ENCODE measurements at regions not wholly inside any gene's neighbourhood (a gene's known extent, or its start where the extent isn't known, plus 50 kb on each side); places are given as distances from the start of the nearest gene placed in this dataset.

DNA sequence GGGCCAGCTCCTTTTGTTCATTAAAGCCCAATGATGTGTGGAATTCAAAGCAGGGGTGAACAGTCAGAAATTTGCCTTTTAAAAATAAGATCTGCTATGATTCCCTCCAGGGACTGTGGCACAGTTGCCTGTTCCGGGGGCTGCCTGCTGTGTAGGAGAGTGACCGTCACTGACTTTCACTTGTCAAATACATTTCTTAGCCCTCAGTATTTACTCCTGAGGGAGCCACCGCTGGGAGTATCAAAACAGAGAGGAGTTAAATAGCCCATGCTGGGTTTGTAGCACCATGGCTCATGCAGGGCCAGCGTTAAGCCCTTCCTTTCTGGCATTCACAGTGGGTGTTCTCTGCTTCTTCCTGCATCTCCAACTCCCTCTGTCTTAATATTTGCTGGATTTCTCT is 897.8 kb downstream of the SORCS3 start:
- DNase-seq (ENCODE audit: low spot score): no peak

DNA sequence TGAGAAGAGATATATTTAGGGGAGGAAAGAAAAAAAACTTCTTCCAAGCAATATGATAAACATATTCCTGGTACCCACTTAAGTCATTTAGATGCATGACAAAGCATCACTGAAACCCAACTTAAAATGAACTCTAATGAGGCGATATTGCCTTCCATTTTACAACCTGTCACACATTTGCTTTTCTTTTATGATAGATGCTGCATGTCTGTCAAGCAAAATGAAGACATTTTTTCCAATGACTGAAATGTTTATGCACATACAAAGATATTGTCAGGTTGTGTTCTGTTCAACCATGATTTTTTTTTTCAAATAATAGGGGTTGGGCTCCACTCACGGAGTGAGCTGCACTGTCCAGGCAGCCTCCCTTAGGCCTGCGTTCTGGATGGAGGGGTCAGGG is 894.4 kb downstream of the SORCS3 start:
- no peak for DNase-seq (ENCODE audit: low spot score)

DNA sequence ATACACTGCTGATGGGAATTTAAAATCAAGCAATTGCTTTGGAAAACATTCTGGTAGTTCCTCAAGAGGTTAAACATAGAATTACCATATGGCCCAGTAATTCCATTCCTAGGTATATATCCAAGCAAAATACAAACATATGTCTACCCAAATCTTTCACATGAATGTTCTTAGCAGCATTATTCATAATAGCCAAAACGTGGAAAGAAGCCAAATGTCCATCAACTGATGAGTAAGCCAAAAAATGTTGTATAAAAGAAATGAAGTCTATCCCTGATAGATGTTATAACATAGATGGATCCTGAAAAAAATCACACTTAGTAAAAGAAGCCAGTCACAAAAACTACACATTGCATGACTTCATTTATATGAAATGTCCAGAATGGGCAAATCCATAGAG is 893.0 kb downstream of the SORCS3 start:
- DNase-seq (ENCODE audit: low spot score): no peak

DNA sequence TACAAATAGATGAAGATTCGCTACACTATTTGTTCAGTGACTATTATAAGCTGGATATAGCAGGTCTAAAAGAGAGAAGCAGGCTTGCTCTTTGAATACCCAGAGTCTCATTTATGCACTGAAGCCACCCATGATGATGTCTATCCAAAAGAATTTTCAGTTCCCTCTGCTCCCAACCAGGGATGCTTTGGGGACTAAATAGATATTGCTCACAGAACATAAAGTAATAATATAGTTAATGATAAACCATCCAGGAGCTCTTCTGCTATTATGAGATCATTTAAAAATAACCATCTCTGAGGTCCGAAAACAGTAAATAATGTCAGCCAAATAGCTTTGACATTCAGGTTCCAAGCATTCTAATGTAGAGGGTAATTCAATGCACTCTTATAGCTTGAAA is 875.4 kb downstream of the SORCS3 start:
- peak; percentile 72 for DNase-seq (ENCODE audit: low spot score)

DNA sequence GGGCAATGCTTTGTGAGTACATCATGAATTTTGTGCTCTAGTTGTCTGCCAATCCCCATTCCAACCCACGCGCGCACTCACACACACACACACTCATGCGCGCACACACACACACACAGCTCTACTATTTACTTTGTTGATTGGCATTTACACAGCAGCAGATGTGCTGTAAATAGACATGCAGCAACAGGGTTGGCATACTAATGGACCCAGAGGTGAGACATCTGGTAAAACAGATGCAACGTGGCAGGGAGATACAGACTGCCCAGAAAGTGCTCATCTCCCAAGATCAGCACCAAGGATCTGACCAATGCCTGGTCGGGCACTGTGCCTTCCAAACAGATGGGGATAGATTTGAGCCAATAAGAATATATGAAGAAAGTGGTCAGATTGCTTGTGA is 873.0 kb downstream of the SORCS3 start:
- no peak for DNase-seq (ENCODE audit: low spot score)

DNA sequence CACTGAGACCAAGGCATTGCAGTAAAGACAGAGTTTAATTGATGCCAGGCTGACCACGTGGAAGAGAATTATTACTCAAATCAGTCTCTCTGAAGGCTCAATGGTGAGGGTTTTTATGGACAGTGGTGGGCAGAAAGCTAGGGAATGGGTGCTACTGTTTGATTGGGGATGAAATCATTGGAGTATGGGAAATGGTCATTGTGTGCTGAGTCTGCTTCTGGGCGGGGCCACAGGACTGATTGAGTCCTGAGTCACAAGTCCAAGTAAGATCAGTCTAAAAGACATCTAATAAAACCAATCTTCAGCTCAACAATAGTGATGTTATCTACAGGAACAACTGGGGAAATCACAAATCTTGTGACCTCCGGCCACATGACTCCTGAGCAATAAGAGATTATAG is 868.4 kb downstream of the SORCS3 start:
- DNase-seq (ENCODE audit: low spot score): peak; percentile 62

DNA sequence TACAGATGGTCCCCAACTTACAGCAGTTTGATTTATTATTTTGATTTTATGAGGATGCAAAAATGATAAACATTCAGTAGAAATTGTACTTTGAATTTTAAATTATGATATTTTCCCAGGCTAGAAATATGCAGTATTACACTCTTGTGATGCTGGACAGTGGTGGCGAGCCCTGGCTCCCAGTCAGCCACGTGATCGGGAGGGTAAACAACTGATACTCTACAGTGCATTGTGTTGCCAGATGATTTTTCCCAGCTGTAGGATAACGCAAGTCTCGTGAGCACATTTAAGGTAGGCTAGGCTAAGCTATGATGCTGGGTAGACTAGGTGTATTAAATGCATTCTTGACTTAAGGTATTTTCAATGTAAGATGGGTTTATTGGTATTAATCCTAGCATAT is 865.2 kb downstream of the SORCS3 start:
- no peak for DNase-seq (ENCODE audit: low spot score)

DNA sequence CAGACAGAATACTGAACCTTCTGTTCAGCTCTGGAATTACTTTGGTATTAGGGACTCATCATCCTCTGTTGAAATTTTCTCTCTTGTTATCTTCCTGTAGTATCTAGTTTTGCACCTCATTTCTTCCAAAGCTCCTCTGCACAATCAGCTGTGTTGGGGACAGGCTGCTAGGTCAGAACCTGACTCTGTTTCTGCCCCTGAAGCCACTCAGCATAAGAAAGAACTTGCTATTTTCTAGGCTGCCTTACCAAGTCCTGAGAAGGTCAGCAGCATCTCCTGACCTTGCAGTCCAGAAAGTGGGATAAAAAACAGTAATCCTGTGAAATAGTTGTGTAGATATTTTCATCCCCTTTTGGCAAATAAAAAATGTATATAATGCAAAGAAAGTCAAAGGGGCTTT is 862.6 kb downstream of the SORCS3 start:
- no peak for DNase-seq (ENCODE audit: low spot score)

DNA sequence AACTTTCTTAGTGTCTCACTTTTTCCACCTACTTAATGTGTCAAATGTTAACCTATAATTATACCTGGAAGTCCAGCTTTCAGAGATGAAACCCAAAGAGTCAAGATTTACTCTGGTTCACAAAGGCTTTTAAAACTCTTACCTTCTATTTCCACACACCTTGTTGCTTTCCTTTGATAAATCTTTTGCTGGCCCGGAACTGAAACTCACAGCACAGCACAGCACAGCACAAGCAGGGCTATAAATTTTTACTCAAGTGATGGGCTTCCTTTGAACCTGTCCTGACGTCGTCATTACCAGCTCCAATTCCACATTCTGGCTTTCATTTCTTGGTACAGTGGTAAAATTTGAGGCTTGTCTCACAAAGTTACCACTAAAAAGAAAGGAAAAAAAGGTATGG is 861.0 kb downstream of the SORCS3 start:
- no peak for DNase-seq (ENCODE audit: low spot score)

DNA sequence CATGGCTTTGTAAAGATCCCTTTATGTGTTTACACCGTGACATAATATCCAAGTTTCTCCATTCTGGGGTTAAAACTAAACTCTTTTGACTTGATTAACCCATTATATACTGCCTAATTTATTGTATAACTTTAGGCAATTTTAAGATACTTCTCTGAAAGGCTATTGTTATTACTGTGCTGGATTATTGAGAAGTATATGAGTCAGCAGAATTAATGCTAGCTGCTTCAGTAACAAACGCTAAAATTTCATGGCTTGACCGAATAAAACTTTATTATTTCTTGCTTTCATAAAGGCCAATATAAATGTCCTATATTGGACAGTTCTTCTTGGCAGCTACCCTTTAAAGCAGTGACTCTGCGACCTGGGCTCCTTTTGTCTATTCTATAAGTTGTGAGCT is 853.9 kb downstream of the SORCS3 start:
- no peak for DNase-seq (ENCODE audit: low spot score)

DNA sequence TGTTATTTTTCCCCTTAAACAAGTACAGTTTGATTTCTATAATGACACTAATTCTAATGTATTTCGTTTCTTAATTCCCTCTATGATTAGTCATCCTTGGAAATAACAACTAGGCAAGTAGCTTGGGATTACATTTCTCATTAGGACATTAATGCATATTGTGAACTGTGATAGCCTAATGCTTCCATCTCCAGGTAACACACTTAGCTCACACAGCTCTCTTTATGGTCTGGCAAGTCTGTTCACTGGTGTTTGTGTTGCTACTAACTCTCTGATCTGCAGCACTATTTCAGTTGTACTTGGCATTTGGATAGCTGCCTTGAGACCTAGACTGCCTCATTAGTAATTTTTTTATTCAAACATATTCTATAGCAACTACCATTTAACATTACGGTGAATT is 853.2 kb downstream of the SORCS3 start:
- no peak for DNase-seq (ENCODE audit: low spot score)

DNA sequence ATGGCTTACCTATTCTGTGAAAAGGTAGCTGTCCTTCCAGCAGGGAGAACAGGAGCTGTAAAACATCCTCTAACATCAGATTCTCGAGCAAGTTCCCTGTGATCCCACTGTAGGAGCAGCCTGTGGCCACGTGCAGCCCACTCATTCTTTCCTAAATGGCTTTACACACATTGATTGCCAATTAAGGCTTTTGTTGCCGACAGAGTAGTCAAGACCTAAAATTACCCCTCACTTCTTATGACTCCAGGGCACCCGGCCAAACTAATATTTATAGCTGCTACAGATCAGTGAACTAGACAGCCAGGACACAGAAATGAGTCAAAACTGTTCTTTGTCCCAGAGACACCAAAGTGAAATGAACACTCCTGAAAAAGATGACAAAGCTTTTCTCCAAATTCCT is 832.1 kb downstream of the SORCS3 start:
- peak; percentile 35 for DNase-seq (ENCODE audit: low spot score)

DNA sequence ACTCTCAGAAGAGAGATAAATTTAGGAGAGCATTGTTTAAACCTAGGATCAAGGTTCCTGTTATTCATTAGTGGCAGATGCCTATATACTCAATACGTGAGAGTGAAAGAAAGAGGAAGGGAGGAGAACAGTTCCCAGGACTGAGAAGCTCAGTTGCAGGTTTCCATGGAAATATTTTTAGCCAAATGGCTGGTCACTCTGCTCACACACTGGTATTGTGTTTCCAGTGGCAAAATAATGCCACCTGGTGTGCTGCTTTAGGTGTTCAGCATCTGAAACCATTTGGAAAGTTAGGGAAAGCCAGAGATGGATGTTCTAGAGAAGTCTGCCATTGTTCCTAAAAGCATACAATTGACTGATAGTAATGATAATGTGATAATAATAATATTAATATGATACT is 827.7 kb downstream of the SORCS3 start:
- no peak for DNase-seq (ENCODE audit: low spot score)

DNA sequence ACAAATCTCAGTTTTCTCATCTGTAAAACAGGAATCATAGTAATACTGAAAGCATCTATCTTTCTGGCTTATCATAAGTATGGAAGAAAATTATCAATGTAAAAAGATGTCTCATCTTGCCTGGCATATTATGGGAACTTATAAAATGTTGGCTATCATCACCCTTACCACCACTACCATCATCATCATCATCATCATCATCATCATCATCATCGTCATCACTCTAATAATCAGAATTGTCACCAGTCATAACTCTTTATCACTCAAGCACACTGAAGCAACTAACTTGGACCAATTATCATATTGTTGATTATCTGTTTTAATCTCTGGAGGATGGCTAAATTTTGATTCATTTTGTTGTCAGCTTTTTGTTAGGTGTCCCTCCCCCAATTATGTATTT is 825.4 kb downstream of the SORCS3 start:
- DNase-seq (ENCODE audit: low spot score): no peak

DNA sequence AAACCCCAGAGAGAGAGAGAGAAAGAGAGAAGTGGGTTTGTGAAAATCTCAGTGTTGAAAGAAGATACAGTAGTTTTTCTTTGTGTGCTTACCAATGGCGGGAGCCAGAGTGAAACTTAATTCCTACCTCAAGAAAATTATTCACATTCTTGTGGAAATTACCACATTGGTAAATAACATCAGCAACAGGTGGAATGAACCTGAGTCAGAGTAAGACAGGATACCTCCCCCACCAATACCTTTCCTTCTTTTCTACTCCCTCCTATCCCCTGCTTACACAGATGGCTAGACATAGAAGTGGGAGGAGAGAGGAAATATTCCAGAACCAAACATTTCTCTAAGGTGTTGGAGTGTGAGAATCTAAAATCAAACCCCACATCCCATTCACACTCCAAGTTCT is 793.9 kb downstream of the SORCS3 start:
- DNase-seq (ENCODE audit: low spot score): peak; percentile 74

DNA sequence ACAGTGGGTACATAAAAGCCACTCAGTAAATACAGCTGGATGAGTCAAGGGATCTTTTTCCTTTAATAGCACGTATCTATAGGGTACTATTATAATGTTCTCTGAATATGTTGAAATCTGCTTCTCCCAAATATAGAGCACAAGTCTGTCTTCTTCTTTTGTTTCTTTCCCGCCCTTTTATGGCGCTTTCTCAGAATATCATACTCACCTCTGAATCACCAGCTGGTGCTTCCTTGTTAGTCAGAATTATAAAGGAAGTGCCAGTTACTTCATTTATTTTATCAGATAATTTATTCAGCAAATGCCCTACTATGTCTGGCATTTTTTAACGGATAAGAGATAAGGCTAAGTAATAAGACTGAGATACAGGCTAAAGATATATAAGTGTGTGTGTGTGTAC is 772.9 kb downstream of the SORCS3 start:
- peak; percentile 72 for DNase-seq (ENCODE audit: low spot score)

DNA sequence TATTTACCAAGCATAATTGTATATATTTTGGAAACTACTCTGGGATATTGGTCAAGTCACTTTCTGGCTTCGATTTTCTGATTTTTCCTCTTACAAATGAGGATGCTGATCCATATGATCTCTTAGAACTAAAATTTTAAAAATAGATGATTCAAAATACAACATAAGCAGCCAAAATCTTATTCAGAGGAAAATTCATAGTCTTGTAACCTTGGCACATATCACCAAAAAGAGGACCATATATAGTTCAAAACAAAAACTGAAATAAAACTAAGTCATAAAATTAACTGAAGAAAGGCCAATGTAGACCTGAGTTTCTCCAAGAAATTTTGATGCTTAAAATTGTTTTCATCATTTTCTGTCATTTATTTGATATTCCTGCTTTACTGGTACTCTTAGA is 768.3 kb downstream of the SORCS3 start:
- no peak for DNase-seq (ENCODE audit: low spot score)

DNA sequence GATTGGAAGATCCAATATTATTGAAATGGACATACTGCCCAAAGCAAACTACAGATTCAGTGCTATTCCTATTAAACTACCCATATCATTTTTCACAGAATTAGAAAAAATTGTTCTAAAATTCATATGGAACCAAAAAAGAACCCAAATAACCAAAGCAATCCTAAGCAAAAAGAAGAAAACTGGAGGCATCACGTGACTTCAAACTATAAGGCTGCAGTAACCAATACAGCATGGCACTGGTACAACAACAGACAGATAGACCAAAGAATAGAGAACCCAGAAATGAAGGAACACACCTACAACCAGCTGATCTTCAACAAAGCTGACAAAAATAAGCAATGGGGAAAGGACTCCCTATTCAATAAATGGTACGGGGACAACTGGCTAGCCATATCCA is 765.4 kb downstream of the SORCS3 start:
- no peak for DNase-seq (ENCODE audit: low spot score)

DNA sequence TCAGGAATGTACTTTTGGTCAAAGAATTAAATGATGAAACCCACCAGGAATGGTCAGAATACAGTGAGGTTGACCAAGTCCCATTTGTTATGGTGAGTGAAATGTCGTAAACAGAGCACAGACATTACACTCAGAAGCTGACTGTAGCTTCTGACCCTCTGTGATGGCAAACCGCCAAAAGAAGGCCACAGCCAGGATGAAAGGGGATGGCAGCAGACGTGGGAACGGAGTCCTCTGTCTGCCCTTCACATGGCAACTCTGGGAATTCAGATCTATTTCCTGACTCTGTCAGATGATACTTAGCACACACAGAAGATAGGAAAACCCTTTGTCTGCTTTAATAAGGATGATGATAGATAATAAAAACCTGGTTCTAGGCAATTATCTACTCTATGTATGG is 757.1 kb downstream of the SORCS3 start:
- peak; percentile 51 for DNase-seq (ENCODE audit: low spot score)

DNA sequence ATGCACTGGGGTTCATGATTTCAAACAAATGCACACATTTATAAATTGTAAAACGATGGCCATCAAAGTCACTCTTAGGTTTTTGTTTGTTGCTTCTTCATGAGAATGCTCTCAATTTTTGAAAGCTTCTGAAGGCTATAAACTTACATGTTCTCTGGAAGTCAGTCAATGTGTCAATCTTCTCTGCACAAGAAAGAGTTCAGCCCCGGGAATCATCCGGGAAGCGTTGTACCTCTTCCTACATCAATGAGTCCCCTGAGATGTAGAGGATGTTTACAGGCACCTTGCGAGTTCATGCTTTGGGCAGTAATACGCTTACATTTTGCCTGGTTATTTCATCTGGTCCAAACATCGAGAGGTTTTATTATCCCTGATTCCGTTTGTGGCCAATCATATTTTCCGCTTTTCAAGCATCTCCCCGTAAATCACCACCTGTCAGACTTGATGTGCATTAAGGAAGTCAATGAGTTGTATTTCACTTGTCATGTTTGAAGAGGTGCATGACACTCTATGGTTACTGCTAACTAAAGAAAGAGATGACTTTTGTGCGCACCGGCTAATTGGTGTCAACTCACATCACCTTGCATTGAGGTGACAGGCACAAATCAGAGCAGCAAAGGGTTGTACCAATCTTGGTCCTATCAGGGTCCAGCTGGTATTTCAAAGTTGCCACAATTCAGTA is 750.7 kb downstream of the SORCS3 start:
- no peak for DNase-seq (ENCODE audit: low spot score)

DNA sequence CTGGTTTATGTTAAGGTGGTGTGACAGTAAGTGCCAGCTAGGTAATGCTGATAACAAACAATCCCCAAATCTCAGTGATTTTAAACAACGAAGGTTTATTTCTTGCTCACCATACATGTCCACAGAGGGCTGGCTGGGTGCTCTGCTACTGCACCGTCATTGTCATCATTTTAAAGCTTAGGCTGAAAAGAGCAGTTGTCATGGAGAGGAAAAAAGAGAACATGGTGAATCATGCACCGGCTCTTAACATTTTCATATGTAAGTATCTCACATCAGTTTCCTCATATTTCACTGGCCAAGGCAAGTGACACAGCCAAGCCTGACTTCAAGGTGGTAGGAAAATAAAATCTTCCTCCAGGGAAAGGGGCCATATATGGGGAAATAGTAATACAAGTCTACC is 746.9 kb downstream of the SORCS3 start:
- peak; percentile 9 for DNase-seq (ENCODE audit: low spot score)

DNA sequence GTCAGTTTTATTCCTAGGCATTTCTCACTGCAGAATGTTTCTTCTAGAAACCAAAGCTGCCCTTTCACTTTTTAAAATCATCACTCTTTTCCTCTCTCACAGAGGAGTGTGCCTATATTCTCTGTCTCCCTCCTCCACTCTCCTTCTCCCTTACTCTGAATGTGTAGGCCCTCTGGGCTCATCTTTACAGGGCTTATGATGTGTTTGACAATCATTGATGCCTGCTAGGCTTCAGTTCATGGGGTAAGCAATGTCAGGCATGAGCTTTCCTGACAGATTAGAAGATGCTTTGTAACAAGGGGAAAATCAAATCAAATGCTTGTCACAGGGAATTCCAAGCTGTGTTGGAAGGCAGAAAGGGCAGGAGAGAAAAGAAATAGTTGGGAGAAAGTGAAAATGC is 742.9 kb downstream of the SORCS3 start:
- DNase-seq (ENCODE audit: low spot score): no peak

DNA sequence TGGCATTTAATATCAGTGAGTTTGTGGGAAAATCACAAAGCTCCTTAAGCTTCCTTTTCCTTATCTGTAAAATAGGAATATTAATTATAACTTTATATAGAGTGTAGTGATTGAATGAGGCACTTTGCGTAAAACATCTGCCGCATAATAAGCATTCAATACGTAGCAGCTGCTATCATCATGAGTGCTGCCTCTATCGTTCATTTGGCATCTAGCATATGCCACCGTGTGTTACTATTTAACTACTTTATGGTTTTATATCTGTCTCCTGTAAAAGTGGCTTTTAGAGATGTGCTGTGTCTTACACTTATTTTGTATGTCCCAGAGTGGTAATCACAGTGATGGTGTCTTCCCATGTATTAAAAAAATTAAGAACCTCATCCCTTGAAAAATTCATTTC is 729.6 kb downstream of the SORCS3 start:
- DNase-seq (ENCODE audit: low spot score): no peak

DNA sequence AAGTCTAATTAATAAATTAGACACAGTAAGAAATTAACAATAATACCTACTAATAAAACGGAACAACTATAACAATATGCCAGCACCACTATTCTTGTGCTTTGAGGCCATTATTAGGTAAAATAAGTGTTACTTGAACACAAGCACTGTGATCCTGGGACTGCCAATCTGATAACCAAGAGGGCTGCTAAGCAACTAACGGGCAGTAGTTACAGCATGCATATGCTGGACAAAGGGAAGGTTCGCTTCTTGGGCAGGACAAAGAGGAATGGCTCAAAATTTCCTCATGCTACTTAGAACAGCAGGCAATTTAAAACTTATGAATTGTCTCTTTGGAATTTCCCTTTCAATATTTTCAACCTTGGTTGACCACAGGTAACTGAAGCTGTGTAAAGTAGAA is 718.6 kb downstream of the SORCS3 start:
- peak; percentile 80 for DNase-seq (ENCODE audit: low spot score)

DNA sequence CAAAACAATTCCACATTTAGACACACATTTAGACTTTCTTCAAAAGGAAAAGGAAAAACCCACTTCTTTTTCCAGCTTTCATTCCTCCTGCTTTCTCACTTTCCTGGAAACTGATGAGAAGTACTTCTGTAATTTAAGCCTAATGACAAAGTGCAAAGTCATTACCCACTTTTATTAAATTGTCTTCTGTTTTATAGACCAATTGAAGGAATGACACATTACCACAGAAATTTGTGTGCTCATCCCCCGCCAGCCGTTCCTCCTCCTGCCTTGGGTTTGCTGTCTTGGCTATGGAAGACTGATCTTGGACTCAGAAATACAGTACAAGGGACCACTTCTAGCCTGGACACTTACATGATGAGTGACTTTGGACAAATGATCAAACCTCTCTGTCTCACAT is 717.8 kb downstream of the SORCS3 start:
- peak; percentile 92 for DNase-seq (ENCODE audit: low spot score)
